PC-9 (cell line): ENCODE measurements at regions not wholly inside any gene's neighbourhood (a gene's known extent, or its start where the extent isn't known, plus 50 kb on each side); places are given as distances from the start of the nearest gene placed in this dataset.

Experiments
- BruUV-seq: library from RNA; stranded (reverse); fragments of 400-500 nt; replicated peaks from 2 replicates; lab custom pipeline; 2021; lab: Mats Ljungman, UMichigan
- CTCF ChIA-PET: fragments of 300-600 bp; sonication (Branson Sonifier 250); formaldehyde crosslinking; loops from one replicate; lab custom pipeline; 2022; ENCODE audit warnings: antibody characterized with exemption; lab: Charles Lee
- POLR2A ChIA-PET: fragments of 300-600 bp; sonication (Branson Sonifier 250); formaldehyde crosslinking; loops from one replicate; lab custom pipeline; 2022; ENCODE audit warnings: antibody characterized with exemption; ENCODE audit not compliant: unreplicated experiment; lab: Charles Lee
- DNase-seq, 2 experiments: peaks; one replicate each; pipeline versions ENCODE4 v3.0.0 to v3.0.0-alpha.2; 2015 to 2022; ENCODE audit warnings: mixed read lengths in 1 of 2
- H2AFZ ChIP-seq: fragments of 200-600 bp; sonication (generic); 2 replicates; pipeline ENCODE4 v1.8.1; 2017; ENCODE audit warnings: antibody characterized with exemption
- H3F3A ChIP-seq: fragments of 200-600 bp; sonication (generic); 2 replicates; pipeline ENCODE4 v1.8.1; 2017; ENCODE audit warnings: antibody characterized with exemption, mild to moderate bottlenecking, low read depth; ENCODE audit not compliant: insufficient read depth
- H3K27ac ChIP-seq: fragments of 200-600 bp; sonication (generic); 2 replicates; pipeline ENCODE4 v1.6.1; 2016; ENCODE audit warnings: mixed run types
- H3K27me3 ChIP-seq: fragments of 200-600 bp; sonication (generic); 2 replicates; pipeline ENCODE4 v1.6.1; 2016; ENCODE audit warnings: low read depth, mixed run types; ENCODE audit not compliant: insufficient read depth
- H3K36me3 ChIP-seq: fragments of 200-600 bp; sonication (generic); 2 replicates; pipeline ENCODE4 v1.6.1; 2016; ENCODE audit warnings: low read depth, mixed run types
- H3K4me1 ChIP-seq: fragments of 200-600 bp; sonication (generic); replicated peaks from 2 replicates; pipeline ENCODE4 v1.6.1; 2016; ENCODE audit warnings: mixed run types; ENCODE audit not compliant: insufficient read depth
- H3K4me2 ChIP-seq: fragments of 200-600 bp; sonication (generic); 2 replicates; pipeline ENCODE4 v1.6.1; 2017; ENCODE audit warnings: mixed run types
- H3K4me3 ChIP-seq: fragments of 200-600 bp; sonication (generic); 2 replicates; pipeline ENCODE4 v1.6.1; 2016; ENCODE audit warnings: mixed run types
- H3K79me2 ChIP-seq: fragments of 200-600 bp; sonication (generic); 2 replicates; pipeline ENCODE4 v1.6.1; 2017; ENCODE audit warnings: low read depth, mixed run types
- H3K9me2 ChIP-seq: fragments of 200-600 bp; sonication (generic); 2 replicates; pipeline ENCODE4 v1.8.1; 2017; ENCODE audit warnings: mild to moderate bottlenecking; ENCODE audit not compliant: insufficient read depth
- H3K9me3 ChIP-seq: fragments of 200-600 bp; sonication (generic); 2 replicates; pipeline ENCODE4 v1.8.1; 2016; ENCODE audit warnings: low read depth; ENCODE audit not compliant: insufficient read depth
- H4K20me1 ChIP-seq: fragments of 200-600 bp; sonication (generic); 2 replicates; pipeline ENCODE4 v1.8.1; 2017; ENCODE audit not compliant: insufficient read depth
- EZH2 ChIP-seq: fragments of 200-600 bp; sonication (generic); IDR thresholded peaks from 2 replicates; pipeline ENCODE4 v1.8.0; 2017; ENCODE audit warnings: antibody characterized with exemption, low read depth
- intact Hi-C: fragments of 100-400 bp; cut with micrococcal nuclease; formaldehyde crosslinking; loops from one replicate; pipeline ENCODE4 v1.10.0; 2022; ENCODE audit not compliant: unreplicated experiment
- TF ChIP-seq, protein P1 (sequence below): fragments of 200-600 bp; sonication (generic); conservative IDR thresholded peaks from 2 replicates; pipeline ENCODE4 v1.6.1; 2017; ENCODE audit warnings: mixed run types, antibody characterized with exemption, mild to moderate bottlenecking, moderate library complexity

DNA sequence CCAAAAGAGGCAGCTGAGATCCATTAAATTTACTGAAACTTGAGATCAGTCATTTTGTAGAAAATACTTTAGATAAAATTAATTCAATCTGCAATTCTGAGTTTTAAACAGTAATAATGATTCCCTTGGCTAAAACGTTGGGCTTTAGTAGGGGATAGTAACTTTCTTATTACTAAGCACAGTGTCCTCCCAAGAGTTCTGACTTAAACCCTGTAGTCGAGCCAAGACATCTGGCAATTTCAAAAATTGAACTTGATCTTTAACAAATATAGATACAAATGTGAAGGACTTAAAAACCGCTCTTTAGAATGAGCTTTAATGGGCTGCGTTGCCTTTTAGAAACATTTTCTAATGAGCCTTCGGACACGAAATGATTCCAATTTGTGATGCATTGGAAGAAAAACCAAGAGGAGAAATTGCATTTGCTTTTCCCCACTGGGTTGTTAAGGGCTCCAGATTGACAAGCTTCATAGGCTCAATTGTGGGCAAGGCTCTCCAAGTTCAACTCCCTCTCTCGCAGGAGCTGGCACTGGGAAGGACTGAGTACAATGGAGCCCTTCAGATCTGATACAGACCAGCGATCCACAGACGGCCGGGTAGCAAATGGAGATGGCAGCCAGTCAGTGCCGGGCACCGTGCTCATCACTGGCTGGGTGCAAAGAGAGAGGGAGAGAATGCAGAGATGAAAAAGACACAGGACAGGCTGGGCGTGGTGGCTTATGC lies 921.3 kb upstream of the AUTS2 start:
- intact Hi-C loops: no loop called here
- peaks cover 5% of the 10 kb centered on the region for H3K9me3 ChIP-seq
- no peaks in the 10 kb centered on the region for H3K9me2 ChIP-seq
- no peak for DNase-seq
- H3K36me3 ChIP-seq: no peaks in the 10 kb centered on the region
- ChIA-PET CTCF (no interaction called here), POLR2A (no interaction called here)
- no peaks in the 10 kb centered on the region for H3F3A ChIP-seq
- no peak overlapping the region for H3K4me3 ChIP-seq
- no peak overlapping the region for H3K4me2 ChIP-seq
- no peaks in the 10 kb centered on the region for H4K20me1 ChIP-seq
- H2AFZ ChIP-seq: no peak overlapping the region
- H3K27ac ChIP-seq: no peak overlapping the region
- H3K79me2 ChIP-seq: no peaks in the 10 kb centered on the region
- TF ChIP-seq, protein P1, sequence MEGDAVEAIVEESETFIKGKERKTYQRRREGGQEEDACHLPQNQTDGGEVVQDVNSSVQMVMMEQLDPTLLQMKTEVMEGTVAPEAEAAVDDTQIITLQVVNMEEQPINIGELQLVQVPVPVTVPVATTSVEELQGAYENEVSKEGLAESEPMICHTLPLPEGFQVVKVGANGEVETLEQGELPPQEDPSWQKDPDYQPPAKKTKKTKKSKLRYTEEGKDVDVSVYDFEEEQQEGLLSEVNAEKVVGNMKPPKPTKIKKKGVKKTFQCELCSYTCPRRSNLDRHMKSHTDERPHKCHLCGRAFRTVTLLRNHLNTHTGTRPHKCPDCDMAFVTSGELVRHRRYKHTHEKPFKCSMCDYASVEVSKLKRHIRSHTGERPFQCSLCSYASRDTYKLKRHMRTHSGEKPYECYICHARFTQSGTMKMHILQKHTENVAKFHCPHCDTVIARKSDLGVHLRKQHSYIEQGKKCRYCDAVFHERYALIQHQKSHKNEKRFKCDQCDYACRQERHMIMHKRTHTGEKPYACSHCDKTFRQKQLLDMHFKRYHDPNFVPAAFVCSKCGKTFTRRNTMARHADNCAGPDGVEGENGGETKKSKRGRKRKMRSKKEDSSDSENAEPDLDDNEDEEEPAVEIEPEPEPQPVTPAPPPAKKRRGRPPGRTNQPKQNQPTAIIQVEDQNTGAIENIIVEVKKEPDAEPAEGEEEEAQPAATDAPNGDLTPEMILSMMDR: no peak
- no peak for TF ChIP-seq EZH2
- H3K4me1 ChIP-seq: no peaks in the 10 kb centered on the region
- H3K27me3 ChIP-seq: no peaks in the 10 kb centered on the region
- no TSS peak for BruUV-seq

DNA sequence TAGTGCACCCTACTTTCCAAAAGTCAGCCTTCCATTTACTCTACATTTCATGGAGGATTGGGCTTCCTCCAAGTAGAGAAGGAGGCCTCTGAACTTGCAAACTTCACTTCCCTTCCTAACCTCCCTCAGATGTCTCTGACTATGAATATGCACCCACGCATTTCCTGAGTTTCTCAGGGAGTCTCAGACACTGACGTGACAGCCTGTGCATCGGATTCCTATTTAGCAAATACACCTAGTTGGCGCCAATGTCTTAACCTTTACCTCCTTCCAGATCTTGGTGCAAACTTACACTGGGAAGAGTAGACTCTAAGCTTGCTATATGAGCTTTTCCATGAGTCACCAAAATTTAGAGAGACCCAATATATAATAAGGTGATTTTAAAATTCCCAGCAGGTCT lies 920.1 kb upstream of the AUTS2 start:
- no peak overlapping the region for H3K27ac ChIP-seq
- no peak overlapping the region for H2AFZ ChIP-seq
- intact Hi-C loops: no loop called here
- H3K9me3 ChIP-seq: peaks cover 5% of the 10 kb centered on the region
- ChIA-PET POLR2A (no interaction called here), CTCF (interaction anchor here (0.7 kb wide), 1 partner anchor 11 kb away, joined by 4 read pairs; no protein-coding TSS in a partner anchor)
- no peaks in the 10 kb centered on the region for H3K36me3 ChIP-seq
- no TSS peak for BruUV-seq
- H3K27me3 ChIP-seq: no peaks in the 10 kb centered on the region
- H3K9me2 ChIP-seq: no peaks in the 10 kb centered on the region
- H3K79me2 ChIP-seq: no peaks in the 10 kb centered on the region
- H3K4me1 ChIP-seq: no peaks in the 10 kb centered on the region
- TF ChIP-seq, protein P1: no peak
- TF ChIP-seq EZH2: no peak
- no peak for DNase-seq
- H4K20me1 ChIP-seq: no peaks in the 10 kb centered on the region
- no peak overlapping the region for H3K4me3 ChIP-seq
- H3K4me2 ChIP-seq: no peak overlapping the region
- H3F3A ChIP-seq: no peaks in the 10 kb centered on the region

DNA sequence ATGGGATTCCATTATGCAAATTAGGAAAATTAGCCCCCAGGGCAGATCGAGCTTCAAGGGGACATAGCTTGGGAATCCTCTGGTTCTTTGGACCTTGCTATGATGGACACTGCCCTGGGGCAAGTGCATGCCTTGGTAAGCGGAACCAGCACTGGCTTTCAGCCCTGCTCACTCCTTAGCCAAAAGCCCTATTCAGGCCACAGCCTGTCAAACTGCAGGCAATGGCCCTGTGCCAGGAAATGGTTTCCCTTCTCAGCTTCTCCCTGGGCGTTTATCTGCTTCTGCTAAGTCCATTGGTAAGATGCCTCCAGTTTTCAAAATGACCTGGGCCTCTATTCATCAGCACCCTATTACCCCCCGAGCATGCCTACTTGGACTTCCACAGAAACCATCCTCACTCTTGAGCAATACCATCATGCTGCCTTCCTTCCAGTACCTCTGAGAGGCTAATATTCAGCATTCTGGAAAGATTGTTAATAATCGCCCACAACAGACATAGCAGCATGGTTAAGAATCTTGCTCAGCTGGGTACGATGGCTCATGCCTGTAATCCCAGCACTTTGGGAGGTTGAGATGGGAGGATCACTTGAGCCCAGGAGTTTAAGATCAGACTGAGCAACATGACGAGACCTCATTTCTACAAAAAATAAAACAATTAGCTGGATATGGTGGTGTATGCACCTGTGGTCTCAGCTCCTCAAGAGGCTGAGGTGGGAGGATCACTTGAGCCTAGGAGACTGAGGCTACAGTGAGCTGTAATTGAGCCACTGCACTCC lies 918.6 kb upstream of the AUTS2 start:
- H3K9me2 ChIP-seq: no peaks in the 10 kb centered on the region
- no peak overlapping the region for H2AFZ ChIP-seq
- no peaks in the 10 kb centered on the region for H3K79me2 ChIP-seq
- ChIA-PET POLR2A (no interaction called here), CTCF (no interaction called here)
- no peaks in the 10 kb centered on the region for H4K20me1 ChIP-seq
- BruUV-seq: no TSS peak
- H3K27ac ChIP-seq: no peak overlapping the region
- no peak for TF ChIP-seq EZH2
- no peaks in the 10 kb centered on the region for H3K4me1 ChIP-seq
- H3K27me3 ChIP-seq: no peaks in the 10 kb centered on the region
- no peak for DNase-seq
- H3K4me3 ChIP-seq: no peak overlapping the region
- H3K36me3 ChIP-seq: no peaks in the 10 kb centered on the region
- no peak overlapping the region for H3K4me2 ChIP-seq
- H3F3A ChIP-seq: no peaks in the 10 kb centered on the region; the same call in 1 of the 2 replicates
- intact Hi-C loops: no loop called here
- H3K9me3 ChIP-seq: no peaks in the 10 kb centered on the region
